ENCODE measurements at regions not wholly inside any gene's neighbourhood (a gene's known extent, or its start where the extent isn't known, plus 50 kb on each side); places are given as distances from the start of the nearest gene placed in this dataset.

DNA sequence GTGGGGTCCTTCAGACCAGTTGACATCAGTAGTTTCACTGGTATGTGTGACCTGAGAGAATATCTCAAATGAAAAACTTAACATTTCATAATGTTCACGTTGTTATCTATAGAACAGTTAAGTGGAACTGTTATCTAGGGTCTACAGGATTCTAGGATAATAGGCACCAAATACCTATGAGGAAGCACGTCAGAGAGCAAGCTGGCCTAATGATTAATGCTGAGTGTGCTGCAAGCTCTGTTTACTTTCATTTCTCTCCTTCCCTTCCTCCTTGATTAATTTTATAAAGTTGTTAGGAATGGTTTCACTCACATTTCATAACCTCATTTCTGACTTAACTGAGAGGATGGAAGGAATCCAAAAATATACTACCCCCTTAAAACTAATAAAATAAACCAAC, 362.5 kb upstream of the ZNF717 start:
- peaks cover 0 to 6% (median 3%) of the 10 kb centered on the region in 7 donors for H3K9me3 Mint-ChIP-seq
- Histone ChIP-seq H3K4me2 (replicated peaks; ENCODE audit: extremely low read depth, low read length, poor library complexity, severe bottlenecking) (no peak overlapping the region), H3K9me3 (replicated peaks in 1 of 2; ENCODE audit: control insufficient read depth in 1 of 2, insufficient read depth in 1 of 2, low read length in 2 of 2) (peaks cover 0 to 5% of the 10 kb centered on the region in 2 donors), H3K4me1 (ENCODE audit: control insufficient read depth in 1 of 2, insufficient read depth in 2 of 2, low read length in 2 of 2) (no peaks in the 10 kb centered on the region), H3K9ac (ENCODE audit: insufficient read depth, low read length, poor library complexity, severe bottlenecking) (no peak overlapping the region), H3K79me2 (ENCODE audit: insufficient read depth, low read length) (no peaks in the 10 kb centered on the region), H3K27me3 (ENCODE audit: control insufficient read depth in 2 of 2, insufficient read depth in 2 of 2, low read length in 2 of 2) (no peaks in the 10 kb centered on the region), H4K20me1 (ENCODE audit: insufficient read depth, low read length) (no peaks in the 10 kb centered on the region), H3K27ac (ENCODE audit: low read depth in 1 of 2, low read length in 2 of 2) (no peak overlapping the region), H3K4me3 (replicated peaks in 1 of 3; ENCODE audit: low read depth in 2 of 3, low read length in 3 of 3) (no peak overlapping the region), H3K36me3 (replicated peaks in 1 of 2; ENCODE audit: control insufficient read depth in 1 of 2, insufficient read depth in 2 of 2, low read length in 2 of 2) (no peaks in the 10 kb centered on the region), H2AFZ (ENCODE audit: insufficient read depth, low read depth, low read length, poor library complexity, severe bottlenecking) (no peak overlapping the region)
- no peaks in the 10 kb centered on the region for H3K36me3 Mint-ChIP-seq
- no peaks in the 10 kb centered on the region for H3K4me1 Mint-ChIP-seq
- no peaks in the 10 kb centered on the region for H3K27me3 Mint-ChIP-seq (ENCODE audit: low read depth in 3 of 3)
- intact Hi-C loops (cut with micrococcal nuclease) = no loop called here
- TF ChIP-seq, protein P1, sequence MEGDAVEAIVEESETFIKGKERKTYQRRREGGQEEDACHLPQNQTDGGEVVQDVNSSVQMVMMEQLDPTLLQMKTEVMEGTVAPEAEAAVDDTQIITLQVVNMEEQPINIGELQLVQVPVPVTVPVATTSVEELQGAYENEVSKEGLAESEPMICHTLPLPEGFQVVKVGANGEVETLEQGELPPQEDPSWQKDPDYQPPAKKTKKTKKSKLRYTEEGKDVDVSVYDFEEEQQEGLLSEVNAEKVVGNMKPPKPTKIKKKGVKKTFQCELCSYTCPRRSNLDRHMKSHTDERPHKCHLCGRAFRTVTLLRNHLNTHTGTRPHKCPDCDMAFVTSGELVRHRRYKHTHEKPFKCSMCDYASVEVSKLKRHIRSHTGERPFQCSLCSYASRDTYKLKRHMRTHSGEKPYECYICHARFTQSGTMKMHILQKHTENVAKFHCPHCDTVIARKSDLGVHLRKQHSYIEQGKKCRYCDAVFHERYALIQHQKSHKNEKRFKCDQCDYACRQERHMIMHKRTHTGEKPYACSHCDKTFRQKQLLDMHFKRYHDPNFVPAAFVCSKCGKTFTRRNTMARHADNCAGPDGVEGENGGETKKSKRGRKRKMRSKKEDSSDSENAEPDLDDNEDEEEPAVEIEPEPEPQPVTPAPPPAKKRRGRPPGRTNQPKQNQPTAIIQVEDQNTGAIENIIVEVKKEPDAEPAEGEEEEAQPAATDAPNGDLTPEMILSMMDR (IDR thresholded peaks at IDR 0.05) = no peak
- WGBS (ENCODE audit: insufficient coverage) = no CpG with 5 or more reads among the region's 2 CpGs
- H3K4me3 Mint-ChIP-seq = no peak overlapping the region
- DNase-seq = no peak
- H3K27ac Mint-ChIP-seq = no peak overlapping the region

GRCh38 chr3:76152028-76152427, 366.7 kb upstream of the ZNF717 start:
- WGBS (ENCODE audit: insufficient coverage) = 83% methylated on average over 1 of the region's 1 CpG

More at GRCh38 chr3:76152028-76152427, 366.7 kb upstream of the ZNF717 start:
- no peaks in the 10 kb centered on the region for H3K27me3 ChIP-seq (ENCODE audit: control insufficient read depth in 2 of 2, insufficient read depth in 2 of 2, low read length in 2 of 2)
- H3K27me3 Mint-ChIP-seq (ENCODE audit: low read depth in 3 of 3) = peaks cover 0 to under 1% (median 0%) of the 10 kb centered on the region in 3 donors
- no peaks in the 10 kb centered on the region for H3K4me1 ChIP-seq (ENCODE audit: control insufficient read depth in 1 of 2, insufficient read depth in 2 of 2, low read length in 2 of 2)
- no peaks in the 10 kb centered on the region for H3K36me3 ChIP-seq (replicated peaks in 1 of 2; ENCODE audit: control insufficient read depth in 1 of 2, insufficient read depth in 2 of 2, low read length in 2 of 2)
- H4K20me1 ChIP-seq (ENCODE audit: insufficient read depth, low read length) = no peaks in the 10 kb centered on the region
- no peak overlapping the region for H3K9ac ChIP-seq (ENCODE audit: insufficient read depth, low read length, poor library complexity, severe bottlenecking)
- no peak overlapping the region for H3K4me3 Mint-ChIP-seq
- no peak overlapping the region for H3K4me3 ChIP-seq (replicated peaks in 1 of 3; ENCODE audit: low read depth in 2 of 3, low read length in 3 of 3)
- intact Hi-C loops (cut with micrococcal nuclease) = no loop called here
- no peak overlapping the region for H3K27ac Mint-ChIP-seq
- H3K4me1 Mint-ChIP-seq = no peaks in the 10 kb centered on the region
- peaks cover 0 to 5% of the 10 kb centered on the region in 2 donors for H3K9me3 ChIP-seq (replicated peaks in 1 of 2; ENCODE audit: control insufficient read depth in 1 of 2, insufficient read depth in 1 of 2, low read length in 2 of 2)
- no peak overlapping the region for H3K27ac ChIP-seq (ENCODE audit: low read depth in 1 of 2, low read length in 2 of 2)
- H3K79me2 ChIP-seq (ENCODE audit: insufficient read depth, low read length) = no peaks in the 10 kb centered on the region
- H3K9me3 Mint-ChIP-seq = peaks cover 0 to 7% (median 3%) of the 10 kb centered on the region in 7 donors
- H3K4me2 ChIP-seq (replicated peaks; ENCODE audit: extremely low read depth, low read length, poor library complexity, severe bottlenecking) = no peak overlapping the region
- no peak for DNase-seq
- H3K36me3 Mint-ChIP-seq = no peaks in the 10 kb centered on the region
- no peak overlapping the region for H2AFZ ChIP-seq (ENCODE audit: insufficient read depth, low read depth, low read length, poor library complexity, severe bottlenecking)
- TF ChIP-seq, protein P1 (IDR thresholded peaks at IDR 0.05) = no peak
